Superior temporal gyrus (tissue), 1 donor: ENCODE measurements at regions not wholly inside any gene's neighbourhood (a gene's known extent, or its start where the extent isn't known, plus 50 kb on each side); places are given as distances from the start of the nearest gene placed in this dataset.

Experiments
- DNase-seq: peaks from one replicate; pipeline ENCODE4 v3.0.0-alpha.2; 2016; ENCODE audit errors: extremely low spot score

GRCh38 chr4:108331905-108332632, 163.3 kb upstream of the LEF1 start:
- no peak for DNase-seq

GRCh38 chr4:108328383-108328732, 159.6 kb upstream of the LEF1 start:
- no peak for DNase-seq

- no peak for DNase-seq
Observed at GRCh38 chr4:108327642-108328382, 159.1 kb upstream of the LEF1 start.

GRCh38 chr4:108325561-108325960, 156.8 kb upstream of the LEF1 start:
- no peak for DNase-seq

- no peak for DNase-seq
Observed at GRCh38 chr4:108324450-108324849, 155.7 kb upstream of the LEF1 start.

GRCh38 chr4:108322497-108322896, 153.8 kb upstream of the LEF1 start:
- DNase-seq: no peak

- no peak for DNase-seq
Observed at GRCh38 chr4:108320061-108320460, 151.3 kb upstream of the LEF1 start.

GRCh38 chr4:108317377-108317776, 148.6 kb upstream of the LEF1 start:
- DNase-seq: no peak

GRCh38 chr4:108315694-108316093, 147.0 kb upstream of the LEF1 start:
- no peak for DNase-seq

GRCh38 chr4:108314900-108315589, 146.3 kb upstream of the LEF1 start:
- DNase-seq: no peak

GRCh38 chr4:108313546-108314339, 145.0 kb upstream of the LEF1 start:
- no peak for DNase-seq

GRCh38 chr4:108311313-108311712, 142.6 kb upstream of the LEF1 start:
- DNase-seq: no peak

GRCh38 chr4:108303488-108304177, 134.9 kb upstream of the LEF1 start:
- no peak for DNase-seq

- DNase-seq: no peak
Observed at GRCh38 chr4:108301545-108302251, 133.0 kb upstream of the LEF1 start.

GRCh38 chr4:108297605-108298004, 128.9 kb upstream of the LEF1 start:
- no peak for DNase-seq

GRCh38 chr4:108292229-108292628, 123.5 kb upstream of the LEF1 start:
- no peak for DNase-seq

- DNase-seq: no peak
Observed at GRCh38 chr4:108291137-108291536, 122.4 kb upstream of the LEF1 start.

- DNase-seq: no peak
Observed at GRCh38 chr4:108287834-108288413, 119.2 kb upstream of the LEF1 start.

GRCh38 chr4:108280072-108280471, 111.3 kb upstream of the LEF1 start:
- DNase-seq: no peak

- DNase-seq: no peak
Observed at GRCh38 chr4:108276690-108277089, 108.0 kb upstream of the LEF1 start.
